SK-N-MC (cell line): ENCODE measurements at regions not wholly inside any gene's neighbourhood (a gene's known extent, or its start where the extent isn't known, plus 50 kb on each side); places are given as distances from the start of the nearest gene placed in this dataset.

Experiments
- DNase-seq: peaks from one replicate; pipeline ENCODE4 v3.0.0-alpha.2; 2011; ENCODE audit warnings: low read depth, low spot score
- H3K27ac ChIP-seq: fragments of 200-600 bp; sonication (generic); 2 replicates; pipeline ENCODE4 v1.5.1; 2016; ENCODE audit warnings: mixed run types
- H3K36me3 ChIP-seq: fragments of 200-600 bp; sonication (generic); 2 replicates; pipeline ENCODE4 v1.6.1; 2017; ENCODE audit warnings: antibody characterized with exemption, low read length, mixed read lengths; ENCODE audit not compliant: insufficient read depth
- H3K4me3 ChIP-seq: fragments of 200-600 bp; sonication (generic); 2 replicates; pipeline ENCODE4 v1.5.1; 2016
- H3K9ac ChIP-seq: fragments of 200-600 bp; sonication (generic); 2 replicates; pipeline ENCODE4 v1.8.0; 2017; ENCODE audit warnings: mixed run types, mixed read lengths; ENCODE audit not compliant: insufficient read length
- H3K9me3 ChIP-seq: fragments of 200-600 bp; sonication (generic); 2 replicates; pipeline ENCODE4 v1.6.1; 2017; ENCODE audit warnings: low read depth, mild to moderate bottlenecking, antibody characterized with exemption, low read length, moderate library complexity, mixed read lengths
- EZH2 ChIP-seq: fragments of 200-600 bp; sonication (generic); IDR thresholded peaks from one replicate; pipeline ENCODE4 v1.6.1; 2017; ENCODE audit warnings: antibody characterized with exemption
- FOXP2 ChIP-seq: optimal IDR thresholded peaks from 2 replicates; pipeline ENCODE3; 2011; ENCODE audit warnings: mild to moderate bottlenecking, moderate library complexity; ENCODE audit not compliant: insufficient read depth; ENCODE audit errors: extremely low read length, control extremely low read depth
- POLR2AphosphoS5 ChIP-seq: IDR thresholded peaks from 2 replicates; pipeline ENCODE4 v1.6.1; 2012; ENCODE audit warnings: mild to moderate bottlenecking, low read depth, low read length, borderline replicate concordance

- no peak for DNase-seq
- Histone ChIP-seq H3K27ac (no peak overlapping the region), H3K9ac (no peak overlapping the region)
Observed at GRCh38 chr16:86379505-86379846, 130.9 kb upstream of the FOXF1 start.

GRCh38 chr16:86380030-86380429, 130.3 kb upstream of the FOXF1 start:
- Histone ChIP-seq H3K4me3 (no peak overlapping the region), H3K9me3 (no peaks in the 10 kb centered on the region), H3K36me3 (no peaks in the 10 kb centered on the region), H3K27ac (no peak overlapping the region), H3K9ac (no peak overlapping the region)
- no peak for TF ChIP-seq POLR2AphosphoS5
- DNase-seq, result no peak

More at GRCh38 chr16:86379505-86379846, 130.9 kb upstream of the FOXF1 start:
- TF ChIP-seq POLR2AphosphoS5, result no peak
- no peak for TF ChIP-seq FOXP2
- TF ChIP-seq EZH2, result no peak
- Histone ChIP-seq H3K9me3 (no peaks in the 10 kb centered on the region), H3K36me3 (no peaks in the 10 kb centered on the region), H3K4me3 (no peak overlapping the region)

- Histone ChIP-seq H3K27ac (no peak overlapping the region), H3K9ac (no peak overlapping the region), H3K4me3 (no peak overlapping the region), H3K9me3 (no peaks in the 10 kb centered on the region), H3K36me3 (no peaks in the 10 kb centered on the region)
- no peak for TF ChIP-seq FOXP2
- TF ChIP-seq POLR2AphosphoS5, result no peak
- no peak for TF ChIP-seq EZH2
- DNase-seq, result no peak
Observed at GRCh38 chr16:86381491-86381890, 128.8 kb upstream of the FOXF1 start.

- Histone ChIP-seq H3K27ac (no peak overlapping the region), H3K4me3 (no peak overlapping the region), H3K9me3 (no peaks in the 10 kb centered on the region), H3K9ac (no peak overlapping the region), H3K36me3 (no peaks in the 10 kb centered on the region)
- TF ChIP-seq POLR2AphosphoS5 (no peak), FOXP2 (no peak), EZH2 (no peak)
- DNase-seq, result no peak
Observed at GRCh38 chr16:86382067-86382773, 128.1 kb upstream of the FOXF1 start.

- Histone ChIP-seq H3K36me3 (no peaks in the 10 kb centered on the region), H3K9ac (no peak overlapping the region), H3K4me3 (no peak overlapping the region), H3K27ac (no peak overlapping the region), H3K9me3 (no peaks in the 10 kb centered on the region)
- no peak for TF ChIP-seq EZH2
- no peak for TF ChIP-seq POLR2AphosphoS5
- TF ChIP-seq FOXP2, result no peak
- no peak for DNase-seq
Observed at GRCh38 chr16:86382774-86383407, 127.4 kb upstream of the FOXF1 start.

- Histone ChIP-seq H3K27ac (no peak overlapping the region), H3K9ac (no peak overlapping the region), H3K4me3 (no peak overlapping the region), H3K36me3 (no peaks in the 10 kb centered on the region), H3K9me3 (no peaks in the 10 kb centered on the region)
- no peak for DNase-seq
- TF ChIP-seq FOXP2, result no peak
- TF ChIP-seq POLR2AphosphoS5, result no peak
Observed at GRCh38 chr16:86383488-86384262, 126.7 kb upstream of the FOXF1 start.

GRCh38 chr16:86384263-86384649, 126.1 kb upstream of the FOXF1 start:
- Histone ChIP-seq H3K9me3 (no peaks in the 10 kb centered on the region), H3K27ac (no peak overlapping the region)

GRCh38 chr16:86384980-86385379, 125.3 kb upstream of the FOXF1 start:
- Histone ChIP-seq H3K9ac (no peak overlapping the region), H3K4me3 (no peak overlapping the region), H3K27ac (no peak overlapping the region), H3K36me3 (no peaks in the 10 kb centered on the region), H3K9me3 (no peaks in the 10 kb centered on the region)
- no peak for DNase-seq
- no peak for TF ChIP-seq POLR2AphosphoS5
- no peak for TF ChIP-seq FOXP2
- TF ChIP-seq EZH2, result no peak

More at GRCh38 chr16:86384263-86384649, 126.1 kb upstream of the FOXF1 start:
- no peak for TF ChIP-seq EZH2
- H3K9ac ChIP-seq, result no peak overlapping the region
- DNase-seq, result no peak
- H3K36me3 ChIP-seq, result no peaks in the 10 kb centered on the region
- no peak overlapping the region for H3K4me3 ChIP-seq
